WTC11 (cell line): ENCODE measurements at regions not wholly inside any gene's neighbourhood (a gene's known extent, or its start where the extent isn't known, plus 50 kb on each side); places are given as distances from the start of the nearest gene placed in this dataset.

ENCODE experiments used
- ATAC-seq: fragments of 200-7000 bp; cut with Tn5 transposase; 2 replicates; pipeline ENCODE4 v1.10.0; 2021; ENCODE audit warnings: mild to moderate bottlenecking, moderate library complexity
- CTCF ChIA-PET: fragments of 300-600 bp; sonication (Branson Sonifier 250); formaldehyde crosslinking; loops from one replicate; lab custom pipeline; 2021; ENCODE audit warnings: antibody characterized with exemption; lab: Charles Lee
- POLR2A ChIA-PET: fragments of 350-600 bp; sonication (Branson Sonifier 250); formaldehyde crosslinking; loops from one replicate; lab custom pipeline; 2021; ENCODE audit warnings: antibody characterized with exemption; lab: Charles Lee
- DNase-seq: peaks from one replicate; pipeline ENCODE4 v3.0.0; 2021; ENCODE audit warnings: low spot score
- H3K27ac Mint-ChIP-seq: 2 replicates; pipeline ENCODE4 v1.8.0; 2021; ENCODE audit warnings: mixed read lengths
- H3K27me3 Mint-ChIP-seq: 2 replicates; pipeline ENCODE4 v1.8.0; 2021; ENCODE audit warnings: low read depth, mild to moderate bottlenecking, moderate library complexity, mixed read lengths
- H3K36me3 Mint-ChIP-seq: 2 replicates; pipeline ENCODE4 v1.8.0; 2021; ENCODE audit warnings: mixed read lengths
- H3K4me1 Mint-ChIP-seq: 2 replicates; pipeline ENCODE4 v1.8.0; 2022; ENCODE audit warnings: mixed read lengths
- H3K4me3 Mint-ChIP-seq: 2 replicates; pipeline ENCODE4 v1.8.0; 2021; ENCODE audit warnings: mild to moderate bottlenecking, moderate library complexity, mixed read lengths
- H3K9me3 Mint-ChIP-seq: 2 replicates; pipeline ENCODE4 v1.8.0; 2021; ENCODE audit warnings: mixed read lengths
- ATF2 ChIP-seq: sonication (generic); formaldehyde crosslinking; IDR thresholded peaks from 2 replicates; pipeline ENCODE4 v1.8.1; 2022; ENCODE audit warnings: low read depth, missing genetic modification reagents, borderline replicate concordance
- CTCF ChIP-seq: fragments of 200-600 bp; IDR thresholded peaks from 2 replicates; pipeline ENCODE4 v1.8.0; 2022; ENCODE audit warnings: antibody characterized with exemption
- ELF4 ChIP-seq: sonication (generic); formaldehyde crosslinking; IDR thresholded peaks from 2 replicates; pipeline ENCODE4 v1.8.1; 2022; ENCODE audit warnings: low read depth, mild to moderate bottlenecking, moderate library complexity, missing genetic modification reagents
- ESRRA ChIP-seq: sonication (generic); formaldehyde crosslinking; IDR thresholded peaks from 2 replicates; pipeline ENCODE4 v1.8.1; 2022; ENCODE audit warnings: mild to moderate bottlenecking, missing genetic modification reagents, borderline replicate concordance
- FOXJ3 ChIP-seq: sonication (generic); formaldehyde crosslinking; IDR thresholded peaks from 2 replicates; pipeline ENCODE4 v1.9.0; 2021; ENCODE audit warnings: missing genetic modification reagents, mild to moderate bottlenecking, borderline replicate concordance
- JUN ChIP-seq: sonication (generic); formaldehyde crosslinking; IDR thresholded peaks from 2 replicates; pipeline ENCODE4 v1.8.0; 2023; ENCODE audit warnings: mild to moderate bottlenecking, missing genetic modification reagents
- MYBL2 ChIP-seq: sonication (generic); formaldehyde crosslinking; IDR thresholded peaks from 2 replicates; pipeline ENCODE4 v1.8.1; 2023; ENCODE audit warnings: mild to moderate bottlenecking, moderate library complexity, missing genetic modification reagents
- NFATC4 ChIP-seq: fragments of 250-450 bp; sonication (Bioruptor Pico); IDR thresholded peaks from 2 replicates; pipeline ENCODE4 v1.9.0; 2021; ENCODE audit warnings: mild to moderate bottlenecking
- NFE2L1 ChIP-seq: sonication (generic); formaldehyde crosslinking; IDR thresholded peaks from 2 replicates; pipeline ENCODE4 v1.8.1; 2023; ENCODE audit warnings: missing genetic modification reagents
- NR3C1 ChIP-seq: sonication (generic); formaldehyde crosslinking; conservative IDR thresholded peaks from 2 replicates; pipeline ENCODE4 v1.8.1; 2023; ENCODE audit warnings: low read depth, mild to moderate bottlenecking, missing genetic modification reagents
- PREB ChIP-seq: sonication (generic); formaldehyde crosslinking; IDR thresholded peaks from 2 replicates; pipeline ENCODE4 v1.8.1; 2022; ENCODE audit warnings: mild to moderate bottlenecking, missing genetic modification reagents, moderate library complexity, borderline replicate concordance
- RORB ChIP-seq: fragments of 250-450 bp; sonication (Bioruptor Pico); IDR thresholded peaks from 2 replicates; pipeline ENCODE4 v1.9.0; 2021; ENCODE audit warnings: mild to moderate bottlenecking
- SMAD3 ChIP-seq: sonication (generic); formaldehyde crosslinking; IDR thresholded peaks from 2 replicates; pipeline ENCODE4 v1.8.0; 2022; ENCODE audit warnings: missing genetic modification reagents, mild to moderate bottlenecking, borderline replicate concordance
- SOX15 ChIP-seq: fragments of 250-450 bp; sonication (Bioruptor Pico); IDR thresholded peaks from 2 replicates; pipeline ENCODE4 v1.9.0; 2021; ENCODE audit warnings: mild to moderate bottlenecking
- ZMAT4 ChIP-seq: fragments of 250-450 bp; sonication (Bioruptor Pico); IDR thresholded peaks from 2 replicates; pipeline ENCODE4 v1.9.0; 2021; ENCODE audit warnings: mild to moderate bottlenecking
- ZNF138 ChIP-seq: sonication (generic); formaldehyde crosslinking; conservative IDR thresholded peaks from 2 replicates; pipeline ENCODE4 v1.8.1; 2022; ENCODE audit warnings: mild to moderate bottlenecking, moderate library complexity, missing genetic modification reagents
- ZNF219 ChIP-seq: sonication (generic); formaldehyde crosslinking; IDR thresholded peaks from 2 replicates; pipeline ENCODE4 v1.8.0; 2023; ENCODE audit warnings: missing genetic modification reagents, mild to moderate bottlenecking, borderline replicate concordance
- ZNF232 ChIP-seq: sonication (generic); formaldehyde crosslinking; IDR thresholded peaks from 2 replicates; pipeline ENCODE4 v1.8.0; 2022; ENCODE audit warnings: mild to moderate bottlenecking, missing genetic modification reagents
- ZNF396 ChIP-seq: fragments of 250-450 bp; sonication (Bioruptor Pico); IDR thresholded peaks from 2 replicates; pipeline ENCODE4 v1.8.0; 2021; ENCODE audit warnings: mild to moderate bottlenecking, moderate library complexity, borderline replicate concordance
- ZNF416 ChIP-seq: fragments of 250-450 bp; sonication (Bioruptor Pico); IDR thresholded peaks from 2 replicates; pipeline ENCODE4 v1.9.0; 2021; ENCODE audit warnings: mild to moderate bottlenecking, inconsistent platforms
- TF ChIP-seq, protein P1 (sequence below): sonication (generic); formaldehyde crosslinking; conservative IDR thresholded peaks from 2 replicates; pipeline ENCODE4 v1.8.1; 2022; ENCODE audit warnings: mild to moderate bottlenecking, missing genetic modification reagents
- TF ChIP-seq, protein P2 (sequence below): sonication (generic); formaldehyde crosslinking; IDR thresholded peaks from 2 replicates; pipeline ENCODE4 v1.8.1; 2023; ENCODE audit warnings: mild to moderate bottlenecking, missing genetic modification reagents, moderate library complexity
- TF ChIP-seq, protein P3 (sequence below): sonication (generic); formaldehyde crosslinking; IDR thresholded peaks from 2 replicates; pipeline ENCODE4 v1.8.0; 2022; ENCODE audit warnings: mild to moderate bottlenecking, missing genetic modification reagents

GRCh38 chr5:152274224-152274623, 130.9 kb downstream of the NMUR2 start (continued):
- TF ChIP-seq ATF2 (CRISPR knock-in tag) (no peak), SMAD3 (CRISPR knock-in tag) (no peak), NR3C1 (no peak)

GRCh38 chr5:152271420-152271819, 133.7 kb downstream of the NMUR2 start:
- Mint-ChIP-seq H3K4me3 (no peak overlapping the region), H3K36me3 (peaks cover 2% of the 10 kb centered on the region; the same call in 1 of the 2 replicates), H3K27me3 (peaks cover 49% of the 10 kb centered on the region), H3K4me1 (no peaks in the 10 kb centered on the region), H3K9me3 (peaks cover 9% of the 10 kb centered on the region), H3K27ac (no peak overlapping the region)
- ATAC-seq (peak; percentile 86), DNase-seq (peak; percentile 22)
- ChIA-PET CTCF (interaction anchor here (0.6 to 2.3 kb wide), 7 partner anchors 12 to 619 kb away, joined by 3 to 16 read pairs (median 3); no protein-coding TSS in a partner anchor), POLR2A (no interaction called here)
- TF ChIP-seq NFE2L1 (CRISPR knock-in tag) (no peak), SOX15 (CRISPR knock-in tag) (no peak), RORB (CRISPR knock-in tag) (no peak), ZNF232 (no peak), NFATC4 (CRISPR knock-in tag) (no peak), CTCF (no peak), FOXJ3 (CRISPR knock-in tag) (no peak)
- TF ChIP-seq, protein P1, sequence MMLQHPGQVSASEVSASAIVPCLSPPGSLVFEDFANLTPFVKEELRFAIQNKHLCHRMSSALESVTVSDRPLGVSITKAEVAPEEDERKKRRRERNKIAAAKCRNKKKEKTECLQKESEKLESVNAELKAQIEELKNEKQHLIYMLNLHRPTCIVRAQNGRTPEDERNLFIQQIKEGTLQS, result no peak
- TF ChIP-seq, protein P2, sequence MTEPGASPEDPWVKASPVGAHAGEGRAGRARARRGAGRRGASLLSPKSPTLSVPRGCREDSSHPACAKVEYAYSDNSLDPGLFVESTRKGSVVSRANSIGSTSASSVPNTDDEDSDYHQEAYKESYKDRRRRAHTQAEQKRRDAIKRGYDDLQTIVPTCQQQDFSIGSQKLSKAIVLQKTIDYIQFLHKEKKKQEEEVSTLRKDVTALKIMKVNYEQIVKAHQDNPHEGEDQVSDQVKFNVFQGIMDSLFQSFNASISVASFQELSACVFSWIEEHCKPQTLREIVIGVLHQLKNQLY, result no peak

GRCh38 chr5:152270096-152270495, 135.0 kb downstream of the NMUR2 start:
- H3K27me3 Mint-ChIP-seq, result peaks cover 62% of the 10 kb centered on the region
- DNase-seq (no peak), ATAC-seq (no peak)
- POLR2A ChIA-PET, result no interaction called here
- TF ChIP-seq ZNF416 (CRISPR knock-in tag) (no peak), ZMAT4 (CRISPR knock-in tag) (no peak), PREB (CRISPR knock-in tag) (no peak), JUN (CRISPR knock-in tag) (no peak), RORB (CRISPR knock-in tag) (no peak)
- TF ChIP-seq, all 79 proteins: peak for 0
- no peak overlapping the region for H3K27ac Mint-ChIP-seq
- CTCF ChIA-PET, result interaction anchor here (2.3 kb wide), 1 partner anchor 445 kb away, joined by 16 read pairs; no protein-coding TSS in a partner anchor
- peaks cover 2% of the 10 kb centered on the region; the same call in 1 of the 2 replicates for H3K36me3 Mint-ChIP-seq
- peaks cover 9% of the 10 kb centered on the region for H3K9me3 Mint-ChIP-seq
- no peaks in the 10 kb centered on the region for H3K4me1 Mint-ChIP-seq
- H3K4me3 Mint-ChIP-seq, result no peak overlapping the region

DNA sequence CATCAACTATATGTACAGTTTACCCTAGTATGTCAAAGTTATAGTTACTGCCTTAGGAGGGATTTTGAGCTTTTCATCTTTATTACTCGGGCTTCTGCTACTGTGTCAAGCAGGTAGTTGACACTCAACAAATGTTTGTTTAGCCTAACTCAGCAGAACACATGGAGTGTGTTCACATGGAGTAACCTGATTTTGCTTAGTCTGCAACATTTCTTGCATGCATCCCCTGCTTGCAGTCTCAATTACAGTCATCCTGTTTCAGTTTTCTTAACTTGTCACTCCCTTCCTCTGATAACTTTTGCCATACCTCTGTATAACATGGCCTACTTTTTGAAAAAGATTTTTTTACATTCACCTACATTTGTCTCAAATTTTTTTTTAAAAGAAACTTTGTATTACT, 135.5 kb downstream of the NMUR2 start:
- ATAC-seq (no peak), DNase-seq (no peak)
- ChIA-PET CTCF (interaction anchor here (1.1 kb wide), 1 partner anchor 444 kb away, joined by 5 read pairs; no protein-coding TSS in a partner anchor), POLR2A (no interaction called here)
- Mint-ChIP-seq H3K4me3 (no peak overlapping the region), H3K4me1 (no peaks in the 10 kb centered on the region), H3K9me3 (peaks cover 9% of the 10 kb centered on the region), H3K36me3 (peaks cover 2% of the 10 kb centered on the region; the same call in 1 of the 2 replicates), H3K27ac (no peak overlapping the region), H3K27me3 (peaks cover 68% of the 10 kb centered on the region)
- TF ChIP-seq ESRRA (CRISPR knock-in tag), result no peak
- TF ChIP-seq ZNF396 (CRISPR knock-in tag), result no peak
- TF ChIP-seq ZNF219 (CRISPR knock-in tag), result no peak
- no peak for TF ChIP-seq ZNF138 (CRISPR knock-in tag)
- TF ChIP-seq, protein P3, sequence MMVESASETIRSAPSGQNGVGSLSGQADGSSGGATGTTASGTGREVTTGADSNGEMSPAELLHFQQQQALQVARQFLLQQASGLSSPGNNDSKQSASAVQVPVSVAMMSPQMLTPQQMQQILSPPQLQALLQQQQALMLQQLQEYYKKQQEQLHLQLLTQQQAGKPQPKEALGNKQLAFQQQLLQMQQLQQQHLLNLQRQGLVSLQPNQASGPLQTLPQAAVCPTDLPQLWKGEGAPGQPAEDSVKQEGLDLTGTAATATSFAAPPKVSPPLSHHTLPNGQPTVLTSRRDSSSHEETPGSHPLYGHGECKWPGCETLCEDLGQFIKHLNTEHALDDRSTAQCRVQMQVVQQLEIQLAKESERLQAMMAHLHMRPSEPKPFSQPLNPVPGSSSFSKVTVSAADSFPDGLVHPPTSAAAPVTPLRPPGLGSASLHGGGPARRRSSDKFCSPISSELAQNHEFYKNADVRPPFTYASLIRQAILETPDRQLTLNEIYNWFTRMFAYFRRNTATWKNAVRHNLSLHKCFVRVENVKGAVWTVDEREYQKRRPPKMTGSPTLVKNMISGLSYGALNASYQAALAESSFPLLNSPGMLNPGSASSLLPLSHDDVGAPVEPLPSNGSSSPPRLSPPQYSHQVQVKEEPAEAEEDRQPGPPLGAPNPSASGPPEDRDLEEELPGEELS (CRISPR knock-in tag), result no peak
- no peak for TF ChIP-seq ELF4 (CRISPR knock-in tag)
- TF ChIP-seq MYBL2 (CRISPR knock-in tag), result no peak
